ENCODE measurements at regions not wholly inside any gene's neighbourhood (a gene's known extent, or its start where the extent isn't known, plus 50 kb on each side); places are given as distances from the start of the nearest gene placed in this dataset.
A peak's percentile ranks its signal among the peaks of the same experiment; 100 is the strongest.

DNA sequence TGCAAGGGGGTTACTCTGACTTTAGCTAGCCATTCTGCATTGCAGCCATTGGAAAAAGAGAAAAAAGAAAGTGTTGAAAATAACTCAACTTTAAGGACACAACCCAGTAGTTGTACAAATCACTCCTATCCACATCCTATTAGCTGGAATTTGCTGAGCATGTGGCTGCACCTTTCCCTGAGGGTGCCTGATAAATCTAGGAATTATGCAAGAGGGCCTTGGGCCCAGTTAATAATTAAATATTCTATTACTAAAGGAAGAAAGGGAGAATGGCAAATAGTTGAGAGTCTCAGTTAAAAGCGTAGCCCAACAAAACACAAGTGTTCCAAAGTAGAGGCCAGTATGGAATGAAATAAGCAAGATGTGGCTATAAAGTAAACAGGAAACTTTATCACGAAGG is 200.9 kb upstream of the CNTNAP2 start:
- ATAC-seq (ENCODE audit: insufficient read depth, low FRiP score) = no peak
- WGBS, 2 donors = 54 to 72% methylated on average over 2 of the region's 2 CpGs
- DNase-seq = peak in 1 of 3 donors; percentile 10

GRCh38 chr7:145909991-145910513 is 206.5 kb upstream of the CNTNAP2 start:
- Histone ChIP-seq H3K4me1 (ENCODE audit: control insufficient read depth in 5 of 5, insufficient read depth in 5 of 5, low read length in 5 of 5) (no peaks in the 10 kb centered on the region), H3K4me3 (no peak overlapping the region), H3K36me3 (ENCODE audit: control insufficient read depth in 4 of 4, insufficient read depth in 4 of 4, low read length in 4 of 4) (no peaks in the 10 kb centered on the region), H3K9me3 (ENCODE audit: control insufficient read depth in 4 of 4, insufficient read depth in 3 of 4, low read length in 3 of 4) (peaks cover 0 to 1% (median 0%) of the 10 kb centered on the region in 4 donors), H3K27ac (ENCODE audit: low read depth in 1 of 2, low read length in 1 of 2) (no peak overlapping the region), H3K9ac (ENCODE audit: insufficient read depth in 1 of 2, low read length in 2 of 2) (no peak overlapping the region), H3K27me3 (ENCODE audit: control insufficient read depth in 3 of 3, insufficient read depth in 3 of 3, low read length in 2 of 3) (no peaks in the 10 kb centered on the region)
- ATAC-seq (ENCODE audit: insufficient read depth, low FRiP score) (no peak), DNase-seq (peak in 1 of 3 donors; percentile 10)
- WGBS, 2 donors = 34 to 36% methylated on average over 3 of the region's 3 CpGs
- no peak for TF ChIP-seq CTCF (IDR thresholded peaks at IDR 0.05; ENCODE audit: control extremely low read depth, extremely low read depth)

More for the DNA sequence above, 200.9 kb upstream of the CNTNAP2 start:
- no peak overlapping the region for H3K9ac ChIP-seq (ENCODE audit: insufficient read depth in 1 of 2, low read length in 2 of 2)
- no peaks in the 10 kb centered on the region for H3K36me3 ChIP-seq (ENCODE audit: control insufficient read depth in 4 of 4, insufficient read depth in 4 of 4, low read length in 4 of 4)
- H3K4me1 ChIP-seq (ENCODE audit: control insufficient read depth in 5 of 5, insufficient read depth in 5 of 5, low read length in 5 of 5) = no peaks in the 10 kb centered on the region
- H3K27me3 ChIP-seq (ENCODE audit: control insufficient read depth in 3 of 3, insufficient read depth in 3 of 3, low read length in 2 of 3) = no peaks in the 10 kb centered on the region
- H3K4me3 ChIP-seq = no peak overlapping the region
- H3K27ac ChIP-seq (ENCODE audit: low read depth in 1 of 2, low read length in 1 of 2) = no peak overlapping the region
- TF ChIP-seq CTCF (IDR thresholded peaks at IDR 0.05; ENCODE audit: control extremely low read depth, extremely low read depth) = no peak
- H3K9me3 ChIP-seq (ENCODE audit: control insufficient read depth in 4 of 4, insufficient read depth in 3 of 4, low read length in 3 of 4) = peaks cover 0 to 8% (median 2%) of the 10 kb centered on the region in 4 donors

- no peak for TF ChIP-seq CTCF (IDR thresholded peaks at IDR 0.05; ENCODE audit: control extremely low read depth, extremely low read depth)
- peaks cover 0 to 13% (median 4%) of the 10 kb centered on the region in 4 donors for H3K9me3 ChIP-seq (ENCODE audit: control insufficient read depth in 4 of 4, insufficient read depth in 3 of 4, low read length in 3 of 4)
- no peaks in the 10 kb centered on the region for H3K27me3 ChIP-seq (ENCODE audit: control insufficient read depth in 3 of 3, insufficient read depth in 3 of 3, low read length in 2 of 3)
- no peaks in the 10 kb centered on the region for H3K36me3 ChIP-seq (ENCODE audit: control insufficient read depth in 4 of 4, insufficient read depth in 4 of 4, low read length in 4 of 4)
- H3K4me3 ChIP-seq = no peak overlapping the region
- no peak overlapping the region for H3K9ac ChIP-seq (ENCODE audit: insufficient read depth in 1 of 2, low read length in 2 of 2)
- ATAC-seq (ENCODE audit: insufficient read depth, low FRiP score) (no peak), DNase-seq (no peak)
- H3K4me1 ChIP-seq (ENCODE audit: control insufficient read depth in 5 of 5, insufficient read depth in 5 of 5, low read length in 5 of 5) = no peaks in the 10 kb centered on the region
- no peak overlapping the region for H3K27ac ChIP-seq (ENCODE audit: low read depth in 1 of 2, low read length in 1 of 2)
These were observed 212.9 kb upstream of the CNTNAP2 start for GRCh38 chr7:145903658-145904057.

DNA sequence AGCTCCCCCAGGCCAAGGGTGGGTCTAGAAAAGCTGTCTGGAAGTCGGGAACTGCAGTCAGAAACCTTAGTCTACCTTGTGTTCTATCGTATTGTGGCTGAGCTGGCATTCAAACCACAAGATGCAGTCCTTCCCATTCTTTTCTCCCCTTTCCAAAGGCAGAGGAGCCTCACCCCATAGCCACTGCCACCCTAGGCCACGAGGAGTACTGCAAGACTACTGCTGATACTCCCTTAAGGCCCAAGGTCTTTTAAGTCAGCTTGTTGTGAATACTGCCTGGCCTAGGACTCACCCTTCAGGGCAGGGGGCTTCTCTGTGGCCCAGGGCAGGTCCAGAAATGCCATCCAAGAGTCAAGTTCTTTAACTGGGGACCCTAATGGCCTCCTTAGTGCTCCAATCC is 214.5 kb upstream of the CNTNAP2 start:
- Histone ChIP-seq H3K4me3 (no peak overlapping the region), H3K9ac (ENCODE audit: insufficient read depth in 1 of 2, low read length in 2 of 2) (no peak overlapping the region), H3K4me1 (ENCODE audit: control insufficient read depth in 5 of 5, insufficient read depth in 5 of 5, low read length in 5 of 5) (no peaks in the 10 kb centered on the region), H3K36me3 (ENCODE audit: control insufficient read depth in 4 of 4, insufficient read depth in 4 of 4, low read length in 4 of 4) (no peaks in the 10 kb centered on the region), H3K9me3 (ENCODE audit: control insufficient read depth in 4 of 4, insufficient read depth in 3 of 4, low read length in 3 of 4) (peaks cover 0 to 13% (median 4%) of the 10 kb centered on the region in 4 donors), H3K27me3 (ENCODE audit: control insufficient read depth in 3 of 3, insufficient read depth in 3 of 3, low read length in 2 of 3) (no peaks in the 10 kb centered on the region), H3K27ac (ENCODE audit: low read depth in 1 of 2, low read length in 1 of 2) (no peak overlapping the region)
- no peak for ATAC-seq (ENCODE audit: insufficient read depth, low FRiP score)
- TF ChIP-seq CTCF (IDR thresholded peaks at IDR 0.05; ENCODE audit: control extremely low read depth, extremely low read depth) = no peak
- 62 to 65% methylated on average over 3 of the region's 3 CpGs for WGBS, 2 donors
- DNase-seq = no peak

Measured in lung (tissue), 11 donors.